CD8-positive, alpha-beta memory T cell (primary cell): ENCODE measurements at regions not wholly inside any gene's neighbourhood (a gene's known extent, or its start where the extent isn't known, plus 50 kb on each side); places are given as distances from the start of the nearest gene placed in this dataset.

Experiments used
- CTCF ChIA-PET: fragments of 350-600 bp; sonication (Branson Sonifier 250); formaldehyde crosslinking; loops from one replicate; lab custom pipeline; 2021; ENCODE audit warnings: antibody characterized with exemption; lab: Charles Lee
- POLR2A ChIA-PET: fragments of 350-600 bp; sonication (Branson Sonifier 250); formaldehyde crosslinking; loops from one replicate; lab custom pipeline; 2021; ENCODE audit warnings: antibody characterized with exemption; lab: Charles Lee
- DNase-seq, 5 donors: peaks; one replicate each; pipeline versions ENCODE4 v3.0.0 to v3.0.0-alpha.2; 2020 to 2022; ENCODE audit warnings: mixed read lengths in 1 of 5
- H3K27ac ChIP-seq: one replicate; pipeline ENCODE4 v1.7.0; 2013; ENCODE audit warnings: low read depth, mild to moderate bottlenecking, low read length, moderate library complexity
- H3K27me3 ChIP-seq: 2 replicates; pipeline ENCODE4 v1.7.0; 2013; ENCODE audit warnings: low read length, mild to moderate bottlenecking; ENCODE audit not compliant: insufficient read depth, poor library complexity, severe bottlenecking
- H3K36me3 ChIP-seq: 2 replicates; pipeline ENCODE4 v1.7.0; 2013; ENCODE audit warnings: mild to moderate bottlenecking, low read length, moderate library complexity; ENCODE audit not compliant: insufficient read depth
- H3K4me1 ChIP-seq: 2 replicates; pipeline ENCODE4 v1.7.0; 2013; ENCODE audit warnings: mild to moderate bottlenecking, low read length, moderate library complexity; ENCODE audit not compliant: insufficient read depth
- H3K4me3 ChIP-seq: 2 replicates; pipeline ENCODE4 v1.7.0; 2013; ENCODE audit warnings: mild to moderate bottlenecking, low read length
- H3K9me3 ChIP-seq: 2 replicates; pipeline ENCODE4 v1.7.0; 2013; ENCODE audit warnings: mild to moderate bottlenecking, low read length
- H3K27ac Mint-ChIP-seq, 8 donors: one replicate each; pipeline ENCODE4 v1.8.0; 2020 to 2021; ENCODE audit warnings: mixed read lengths in 8 of 8, mild to moderate bottlenecking in 6 of 8, inconsistent platforms in 3 of 8, moderate library complexity in 3 of 8
- H3K27me3 Mint-ChIP-seq, 2 donors: one replicate each; pipeline ENCODE4 v1.8.0; 2020 to 2021; ENCODE audit warnings: mixed read lengths in 2 of 2, mild to moderate bottlenecking in 1 of 2, moderate library complexity in 1 of 2
- H3K36me3 Mint-ChIP-seq, 3 donors: one replicate each; pipeline ENCODE4 v1.8.0; 2020 to 2021; ENCODE audit warnings: mixed read lengths in 3 of 3, inconsistent platforms in 1 of 3, mild to moderate bottlenecking in 1 of 3
- H3K4me1 Mint-ChIP-seq, 3 donors: one replicate each; pipeline ENCODE4 v1.8.0; 2020 to 2021; ENCODE audit warnings: mixed read lengths in 3 of 3, inconsistent platforms in 1 of 3, mild to moderate bottlenecking in 1 of 3
- H3K4me3 Mint-ChIP-seq, 7 donors: one replicate each; pipeline ENCODE4 v1.8.0; 2020 to 2021; ENCODE audit warnings: mixed read lengths in 7 of 7, mild to moderate bottlenecking in 6 of 7, moderate library complexity in 4 of 7, inconsistent platforms in 2 of 7
- H3K9me3 Mint-ChIP-seq, 5 donors: one replicate each; pipeline ENCODE4 v1.8.0; 2020 to 2022; ENCODE audit warnings: mixed read lengths in 5 of 5, mild to moderate bottlenecking in 3 of 5, moderate library complexity in 2 of 5, inconsistent platforms in 1 of 5

DNA sequence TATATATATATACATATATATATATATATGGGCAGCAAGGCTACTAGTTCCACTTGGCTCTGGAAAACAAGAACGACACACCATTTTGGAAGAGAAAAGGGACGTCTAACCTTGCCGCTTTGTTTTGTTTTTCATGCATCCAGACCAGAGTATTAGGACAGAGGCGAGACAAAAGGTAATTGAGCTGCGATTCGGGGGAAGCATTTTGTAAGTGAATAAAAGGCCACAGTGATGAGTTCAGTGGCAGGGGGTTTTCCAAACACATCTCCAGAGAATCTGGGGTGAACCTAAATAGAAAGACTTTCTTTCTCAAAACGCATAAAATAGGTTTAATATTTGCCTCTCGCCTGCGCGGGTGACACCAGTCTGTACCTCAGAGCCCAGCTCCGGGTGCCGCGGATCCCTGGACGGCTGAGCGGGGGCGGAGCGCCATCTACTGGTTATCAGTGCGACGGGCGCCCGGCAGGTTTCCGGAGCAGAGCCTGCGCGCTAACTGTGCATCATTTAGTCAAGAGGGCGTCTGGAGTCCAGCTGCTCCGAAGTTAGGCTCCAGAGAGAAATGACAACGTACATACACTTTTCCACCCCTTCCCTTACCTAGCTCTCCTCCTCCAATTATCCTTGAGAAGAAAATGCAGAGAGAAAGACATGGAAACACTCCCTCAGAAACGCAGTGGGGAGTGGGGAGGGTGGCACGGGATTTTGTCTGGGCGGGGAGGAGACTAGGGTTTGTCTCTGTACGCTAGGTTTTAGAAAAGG is 262.3 kb downstream of the TBC1D4 start:
- Mint-ChIP-seq H3K4me3 (peak overlapping the region in 5 of 7 donors; percentile 46 to 66 (median 56)), H3K27me3 (peaks cover 19 to 38% of the 10 kb centered on the region in 2 donors), H3K9me3 (no peaks in the 10 kb centered on the region), H3K36me3 (no peaks in the 10 kb centered on the region), H3K4me1 (peaks cover 6 to 8% (median 6%) of the 10 kb centered on the region in 3 donors), H3K27ac (peak overlapping the region in 1 of 8 donors; percentile 8)
- Histone ChIP-seq H3K4me1 (no peaks in the 10 kb centered on the region), H3K36me3 (no peaks in the 10 kb centered on the region), H3K9me3 (no peaks in the 10 kb centered on the region), H3K27ac (no peak overlapping the region), H3K4me3 (no peak overlapping the region), H3K27me3 (no peaks in the 10 kb centered on the region)
- POLR2A ChIA-PET, result no interaction called here
- peak; percentile 64 to 79 (median 73) for DNase-seq
- CTCF ChIA-PET, result interaction anchor here (0.8 to 2.3 kb wide), 15 partner anchors 9 to 1929 kb away, joined by 3 to 12 read pairs (median 5); no protein-coding TSS in a partner anchor

DNA sequence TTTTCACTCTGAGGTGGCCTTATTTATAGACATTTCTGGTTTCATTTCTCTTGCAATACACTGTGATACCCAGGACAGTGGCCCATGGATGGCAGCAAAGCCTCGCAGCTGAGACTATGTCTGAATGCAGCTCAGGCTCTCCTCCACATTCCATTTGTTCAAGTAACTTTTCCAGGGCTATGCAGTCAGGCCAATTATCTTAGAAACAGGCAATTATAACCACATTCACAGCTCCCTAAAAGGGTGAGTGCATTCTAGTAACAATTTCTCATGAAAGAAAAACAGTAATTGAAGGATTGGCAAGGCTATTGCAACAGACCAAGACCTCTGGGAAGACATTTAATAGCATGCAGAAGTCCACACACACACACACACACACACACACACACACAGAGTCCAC is 264.0 kb downstream of the TBC1D4 start:
- H3K4me1 Mint-ChIP-seq, result peaks cover 6 to 8% (median 6%) of the 10 kb centered on the region in 3 donors
- H3K27ac ChIP-seq, result no peak overlapping the region
- no peak overlapping the region for H3K4me3 ChIP-seq
- no peak overlapping the region for H3K27ac Mint-ChIP-seq
- no peaks in the 10 kb centered on the region for H3K36me3 Mint-ChIP-seq
- no peaks in the 10 kb centered on the region for H3K36me3 ChIP-seq
- ChIA-PET CTCF (no interaction called here), POLR2A (no interaction called here)
- no peaks in the 10 kb centered on the region for H3K27me3 ChIP-seq
- H3K4me1 ChIP-seq, result no peaks in the 10 kb centered on the region
- no peak for DNase-seq
- peaks cover 20 to 34% of the 10 kb centered on the region in 2 donors for H3K27me3 Mint-ChIP-seq
- H3K9me3 Mint-ChIP-seq, result no peaks in the 10 kb centered on the region
- no peak overlapping the region for H3K4me3 Mint-ChIP-seq
- no peaks in the 10 kb centered on the region for H3K9me3 ChIP-seq

- H3K27ac ChIP-seq, result no peak overlapping the region
- peaks cover 6 to 8% (median 6%) of the 10 kb centered on the region in 3 donors for H3K4me1 Mint-ChIP-seq
- H3K36me3 Mint-ChIP-seq, result no peaks in the 10 kb centered on the region
- no peaks in the 10 kb centered on the region for H3K36me3 ChIP-seq
- H3K4me1 ChIP-seq, result no peaks in the 10 kb centered on the region
- peaks cover 20 to 34% of the 10 kb centered on the region in 2 donors for H3K27me3 Mint-ChIP-seq
- ChIA-PET POLR2A (no interaction called here), CTCF (no interaction called here)
- peak overlapping the region in 1 of 8 donors; percentile 11 for H3K27ac Mint-ChIP-seq
- no peaks in the 10 kb centered on the region for H3K27me3 ChIP-seq
- no peak overlapping the region for H3K4me3 Mint-ChIP-seq
- no peak overlapping the region for H3K4me3 ChIP-seq
- no peaks in the 10 kb centered on the region for H3K9me3 ChIP-seq
- DNase-seq, result no peak
- H3K9me3 Mint-ChIP-seq, result peaks cover 0 to 2% (median 0%) of the 10 kb centered on the region in 5 donors
Observed at GRCh38 chr13:75216038-75216437, 265.9 kb downstream of the TBC1D4 start.

DNA sequence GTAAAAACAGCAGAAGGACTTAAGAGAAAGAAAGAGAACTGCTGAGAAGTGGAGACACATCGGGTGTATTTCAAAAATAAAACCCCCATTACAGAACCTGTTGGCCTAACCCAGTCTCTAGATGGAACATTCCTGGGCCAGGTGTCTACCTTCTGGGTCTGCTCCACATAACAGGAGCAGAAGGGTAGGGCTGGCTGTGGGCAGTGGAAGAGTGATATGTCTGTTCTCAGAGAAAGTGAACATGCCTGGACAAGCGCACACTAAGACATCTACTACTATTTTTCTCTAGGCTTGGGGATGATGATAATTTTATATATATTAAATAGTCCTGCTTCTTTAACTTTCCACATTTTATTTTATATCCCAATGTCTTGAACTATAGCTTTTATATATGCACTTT is 267.1 kb downstream of the TBC1D4 start:
- H3K4me3 Mint-ChIP-seq, result no peak overlapping the region
- H3K27ac Mint-ChIP-seq, result no peak overlapping the region
- no peaks in the 10 kb centered on the region for H3K36me3 Mint-ChIP-seq
- peaks cover 5 to 7% (median 5%) of the 10 kb centered on the region in 3 donors for H3K4me1 Mint-ChIP-seq
- CTCF ChIA-PET, result no interaction called here
- Histone ChIP-seq H3K36me3 (no peaks in the 10 kb centered on the region), H3K27me3 (no peaks in the 10 kb centered on the region), H3K27ac (no peak overlapping the region), H3K4me3 (no peak overlapping the region), H3K9me3 (no peaks in the 10 kb centered on the region), H3K4me1 (no peaks in the 10 kb centered on the region)
- peaks cover 0 to 2% (median 0%) of the 10 kb centered on the region in 5 donors for H3K9me3 Mint-ChIP-seq
- POLR2A ChIA-PET, result no interaction called here
- peaks cover 19 to 33% of the 10 kb centered on the region in 2 donors for H3K27me3 Mint-ChIP-seq
- DNase-seq, result no peak

DNA sequence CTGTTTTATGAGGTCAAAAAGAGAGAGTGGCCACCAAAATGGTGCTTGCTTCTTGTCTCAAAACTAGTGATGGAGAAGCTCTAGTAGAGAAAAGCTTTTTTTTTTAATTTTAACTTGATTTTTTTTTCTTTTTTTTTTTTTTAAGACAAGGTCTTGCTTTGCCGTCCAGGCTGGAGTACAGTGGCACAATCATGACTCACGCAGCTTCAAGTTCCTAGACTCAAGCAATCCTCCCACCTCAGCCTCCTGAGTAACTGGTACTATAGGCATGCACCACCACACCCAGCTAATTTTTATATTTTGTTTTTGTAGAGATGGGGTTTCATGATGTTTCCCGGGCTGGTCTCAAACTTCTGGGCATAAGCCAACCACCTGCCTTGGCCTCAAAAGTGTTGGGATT is 279.0 kb downstream of the TBC1D4 start:
- no peaks in the 10 kb centered on the region for H3K4me1 ChIP-seq
- no peak overlapping the region for H3K4me3 Mint-ChIP-seq

GRCh38 chr13:75197803-75198202 is 284.2 kb downstream of the TBC1D4 start:
- ChIA-PET CTCF (no interaction called here), POLR2A (no interaction called here)

More for the DNA sequence above, 279.0 kb downstream of the TBC1D4 start:
- Histone ChIP-seq H3K36me3 (no peaks in the 10 kb centered on the region), H3K9me3 (no peaks in the 10 kb centered on the region), H3K27ac (no peak overlapping the region), H3K27me3 (no peaks in the 10 kb centered on the region), H3K4me3 (no peak overlapping the region)
- Mint-ChIP-seq H3K9me3 (peaks cover 0 to 7% (median 4%) of the 10 kb centered on the region in 5 donors), H3K4me1 (no peaks in the 10 kb centered on the region), H3K27ac (no peak overlapping the region), H3K36me3 (peaks cover 0 to 3% (median 0%) of the 10 kb centered on the region in 3 donors), H3K27me3 (peaks cover 4 to 32% of the 10 kb centered on the region in 2 donors)
- ChIA-PET CTCF (interaction anchor here (0.7 kb wide), 1 partner anchor 17 kb away, joined by 3 read pairs; no protein-coding TSS in a partner anchor), POLR2A (no interaction called here)
- DNase-seq, result no peak

GRCh38 chr13:75196147-75196837 is 285.7 kb downstream of the TBC1D4 start:
- H3K27me3 ChIP-seq, result no peaks in the 10 kb centered on the region
- Mint-ChIP-seq H3K4me3 (no peak overlapping the region), H3K27me3 (peaks cover 7 to 64% of the 10 kb centered on the region in 2 donors), H3K4me1 (no peaks in the 10 kb centered on the region), H3K36me3 (no peaks in the 10 kb centered on the region), H3K27ac (no peak overlapping the region), H3K9me3 (no peaks in the 10 kb centered on the region)
- DNase-seq, result no peak
- CTCF ChIA-PET, result no interaction called here
- H3K27ac ChIP-seq, result no peak overlapping the region
- H3K4me1 ChIP-seq, result no peaks in the 10 kb centered on the region
- no peaks in the 10 kb centered on the region for H3K9me3 ChIP-seq
- POLR2A ChIA-PET, result no interaction called here
- H3K36me3 ChIP-seq, result no peaks in the 10 kb centered on the region
- H3K4me3 ChIP-seq, result no peak overlapping the region

More at GRCh38 chr13:75197803-75198202, 284.2 kb downstream of the TBC1D4 start:
- DNase-seq, result no peak
- Histone ChIP-seq H3K27me3 (no peaks in the 10 kb centered on the region), H3K4me1 (no peaks in the 10 kb centered on the region), H3K9me3 (no peaks in the 10 kb centered on the region), H3K36me3 (no peaks in the 10 kb centered on the region), H3K4me3 (no peak overlapping the region), H3K27ac (no peak overlapping the region)
- peaks cover 7 to 67% of the 10 kb centered on the region in 2 donors for H3K27me3 Mint-ChIP-seq
- H3K36me3 Mint-ChIP-seq, result no peaks in the 10 kb centered on the region
- H3K4me3 Mint-ChIP-seq, result no peak overlapping the region
- no peaks in the 10 kb centered on the region for H3K9me3 Mint-ChIP-seq
- H3K4me1 Mint-ChIP-seq, result no peaks in the 10 kb centered on the region
- no peak overlapping the region for H3K27ac Mint-ChIP-seq

DNA sequence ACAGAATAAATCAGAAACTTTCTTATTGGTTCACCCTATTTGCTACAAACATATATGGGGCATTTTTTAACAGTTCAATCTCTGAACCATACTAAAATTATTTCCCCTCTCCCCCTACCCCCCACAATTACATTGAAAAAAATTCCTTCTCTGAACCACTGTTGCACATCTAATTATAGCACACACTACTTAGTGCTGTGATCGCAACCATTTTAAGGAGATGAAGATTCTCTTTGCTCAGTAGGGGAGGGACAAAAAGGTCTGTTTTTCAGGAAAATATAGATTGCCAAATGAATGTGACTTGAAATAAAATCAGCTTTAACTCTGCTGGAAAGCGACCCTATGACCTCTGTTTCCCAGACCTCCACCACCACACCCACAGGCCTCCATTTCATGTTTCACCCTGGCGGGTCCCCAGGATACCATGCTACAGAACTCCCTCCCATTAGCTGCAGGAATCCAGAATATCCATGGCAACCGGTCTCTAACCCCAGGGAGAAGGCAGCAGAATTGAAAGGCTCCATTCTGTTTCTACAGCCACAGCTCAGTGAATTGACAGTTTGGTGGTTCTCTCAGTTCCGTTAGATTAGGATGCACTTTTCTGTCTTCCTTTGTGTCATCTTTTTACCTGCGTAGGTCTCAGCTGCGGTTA is 286.3 kb downstream of the TBC1D4 start:
- Mint-ChIP-seq H3K36me3 (no peaks in the 10 kb centered on the region), H3K9me3 (no peaks in the 10 kb centered on the region), H3K27ac (no peak overlapping the region), H3K27me3 (peaks cover 7 to 57% of the 10 kb centered on the region in 2 donors), H3K4me1 (no peaks in the 10 kb centered on the region), H3K4me3 (no peak overlapping the region)
- no peak overlapping the region for H3K27ac ChIP-seq
- no peaks in the 10 kb centered on the region for H3K36me3 ChIP-seq
- no peaks in the 10 kb centered on the region for H3K9me3 ChIP-seq
- ChIA-PET POLR2A (no interaction called here), CTCF (no interaction called here)
- H3K4me1 ChIP-seq, result no peaks in the 10 kb centered on the region
- no peaks in the 10 kb centered on the region for H3K27me3 ChIP-seq
- DNase-seq, result no peak
- no peak overlapping the region for H3K4me3 ChIP-seq
